ENCODE measurements at regions not wholly inside any gene's neighbourhood (a gene's known extent, or its start where the extent isn't known, plus 50 kb on each side); places are given as distances from the start of the nearest gene placed in this dataset.

DNA sequence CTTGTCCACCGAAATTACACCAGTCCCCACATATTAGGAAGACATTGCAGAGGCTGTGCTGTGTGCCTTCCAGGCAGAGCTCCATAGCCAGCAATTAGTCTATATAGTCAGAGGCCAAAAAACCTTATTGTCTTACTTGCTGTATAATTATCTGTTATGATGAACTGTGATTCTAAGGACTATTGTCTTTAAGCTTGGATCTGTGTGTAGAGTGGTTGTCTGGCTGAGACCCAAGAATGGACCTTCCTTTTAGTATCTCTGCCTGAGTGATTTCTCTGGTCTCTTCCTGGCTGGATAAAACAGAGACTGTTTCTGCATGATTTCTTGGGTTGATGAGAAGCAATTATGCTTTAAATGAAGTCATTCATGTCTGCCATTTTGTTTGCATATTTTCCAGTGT, 465.3 kb downstream of the PRKD1 start:
- TF ChIP-seq POLR2AphosphoS5 (IDR thresholded peaks at IDR 0.05) (no peak), EP300 (IDR thresholded peaks at IDR 0.05) (no peak)
